ENCODE measurements at regions not wholly inside any gene's neighbourhood (a gene's known extent, or its start where the extent isn't known, plus 50 kb on each side); places are given as distances from the start of the nearest gene placed in this dataset.

- Histone ChIP-seq H3K36me3 (ENCODE audit: low read depth, missing control alignments) (no peaks in the 10 kb centered on the region), H3K27ac (no peak overlapping the region), H3K27me3 (no peaks in the 10 kb centered on the region), H3K4me3 (no peak overlapping the region), H3K4me1 (no peaks in the 10 kb centered on the region), H3K9me3 (no peaks in the 10 kb centered on the region)
- DNase-seq: no peak
- 72 to 73% methylated on average over 2 of the region's 2 CpGs for WGBS, 2 donors
- intact Hi-C loops (cut with DNase I; ENCODE audit: low total_unique reads): no loop called here
- TF ChIP-seq POLR2A (IDR thresholded peaks at IDR 0.05) (no peak), CTCF (IDR thresholded peaks at IDR 0.05) (no peak)
Observed at GRCh38 chr1:51025374-51025773, 55.3 kb downstream of the CDKN2C start.

- Histone ChIP-seq H3K27ac (no peak overlapping the region), H3K9me3 (no peaks in the 10 kb centered on the region), H3K4me1 (no peaks in the 10 kb centered on the region), H3K36me3 (ENCODE audit: low read depth, missing control alignments) (no peaks in the 10 kb centered on the region), H3K27me3 (no peaks in the 10 kb centered on the region), H3K4me3 (no peak overlapping the region)
- intact Hi-C loops (cut with DNase I; ENCODE audit: low total_unique reads): no loop called here
- DNase-seq: no peak
- TF ChIP-seq CTCF (IDR thresholded peaks at IDR 0.05) (no peak), POLR2A (IDR thresholded peaks at IDR 0.05) (no peak)
- 90 to 96% methylated on average over 8 of the region's 8 CpGs for whole genome bisulfite sequencing, 2 donors
Observed at GRCh38 chr1:51032936-51033335, 62.9 kb downstream of the CDKN2C start.

- no peak for TF ChIP-seq POLR2A (IDR thresholded peaks at IDR 0.05)
- no peak for TF ChIP-seq CTCF (IDR thresholded peaks at IDR 0.05)
Observed at GRCh38 chr1:51044199-51044598, 57.8 kb upstream of the C1orf185 start.

GRCh38 chr1:51044834-51045233 lies 57.2 kb upstream of the C1orf185 start:
- peak in 1 of 3 experiments; percentile 17 for TF ChIP-seq CTCF (IDR thresholded peaks at IDR 0.05)
- TF ChIP-seq POLR2A (IDR thresholded peaks at IDR 0.05): no peak
- no peak for DNase-seq
- H3K4me1 ChIP-seq: no peaks in the 10 kb centered on the region
- WGBS, 2 donors: 54 to 59% methylated on average over 4 of the region's 4 CpGs
- H3K4me3 ChIP-seq: no peak overlapping the region
- intact Hi-C loops (cut with DNase I; ENCODE audit: low total_unique reads): no loop called here
- H3K36me3 ChIP-seq (ENCODE audit: low read depth, missing control alignments): no peaks in the 10 kb centered on the region
- H3K9me3 ChIP-seq: no peaks in the 10 kb centered on the region
- no peaks in the 10 kb centered on the region for H3K27me3 ChIP-seq
- no peak overlapping the region for H3K27ac ChIP-seq

More at GRCh38 chr1:51044199-51044598, 57.8 kb upstream of the C1orf185 start:
- DNase-seq: no peak
- Histone ChIP-seq H3K4me1 (no peaks in the 10 kb centered on the region), H3K4me3 (no peak overlapping the region), H3K27me3 (no peaks in the 10 kb centered on the region), H3K27ac (no peak overlapping the region), H3K9me3 (no peaks in the 10 kb centered on the region), H3K36me3 (ENCODE audit: low read depth, missing control alignments) (no peaks in the 10 kb centered on the region)
- 76 to 92% methylated on average over 3 of the region's 3 CpGs for WGBS, 2 donors
- intact Hi-C loops (cut with DNase I; ENCODE audit: low total_unique reads): no loop called here

GRCh38 chr1:51048021-51048420 lies 54.0 kb upstream of the C1orf185 start:
- intact Hi-C loops (cut with DNase I; ENCODE audit: low total_unique reads): no loop called here
- H3K4me1 ChIP-seq: no peaks in the 10 kb centered on the region
- H3K27ac ChIP-seq: no peak overlapping the region
- no peaks in the 10 kb centered on the region for H3K9me3 ChIP-seq
- WGBS, 2 donors: 96 to 100% methylated on average over 1 of the region's 1 CpG
- TF ChIP-seq POLR2A (IDR thresholded peaks at IDR 0.05): no peak
- H3K27me3 ChIP-seq: no peaks in the 10 kb centered on the region
- H3K36me3 ChIP-seq (ENCODE audit: low read depth, missing control alignments): no peaks in the 10 kb centered on the region
- no peak overlapping the region for H3K4me3 ChIP-seq
- DNase-seq: no peak

All from testis (tissue), 2 donors.